GM18505 (cell line): ENCODE measurements at regions not wholly inside any gene's neighbourhood (a gene's known extent, or its start where the extent isn't known, plus 50 kb on each side); places are given as distances from the start of the nearest gene placed in this dataset.

Experiments used
- ATAC-seq: cut with Tn5 transposase; IDR thresholded peaks from one replicate; pipeline ENCODE4 v1.9.1; 2021; ENCODE audit not compliant: unreplicated experiment
- POLR2A ChIP-seq: IDR thresholded peaks from 4 replicates; pipeline ENCODE4 v1.6.1; 2011; ENCODE audit warnings: borderline replicate concordance; ENCODE audit not compliant: insufficient read depth, insufficient read length; ENCODE audit errors: extremely low read depth

GRCh38 chr10:22875581-22875980, 52.3 kb upstream of the ARMC3 start:
- no peak for ATAC-seq
- TF ChIP-seq POLR2A, result no peak

GRCh38 chr10:22874189-22874854, 53.5 kb upstream of the ARMC3 start:
- TF ChIP-seq POLR2A, result no peak
- no peak for ATAC-seq

- TF ChIP-seq POLR2A, result no peak
- ATAC-seq, result peak; percentile 90
These were observed 71.3 kb upstream of the ARMC3 start for GRCh38 chr10:22856444-22857074.

GRCh38 chr10:22854935-22855421, 72.9 kb upstream of the ARMC3 start:
- no peak for ATAC-seq

GRCh38 chr10:22853906-22854447, 73.9 kb upstream of the ARMC3 start:
- ATAC-seq, result no peak
- TF ChIP-seq POLR2A, result no peak

More at GRCh38 chr10:22854935-22855421, 72.9 kb upstream of the ARMC3 start:
- no peak for TF ChIP-seq POLR2A

- ATAC-seq, result no peak
- TF ChIP-seq POLR2A, result no peak
These were observed 75.0 kb upstream of the ARMC3 start for GRCh38 chr10:22852712-22853353.

- TF ChIP-seq POLR2A, result no peak
- no peak for ATAC-seq
These were observed 76.0 kb upstream of the ARMC3 start for GRCh38 chr10:22851865-22852239.

GRCh38 chr10:22850541-22850940, 77.3 kb upstream of the ARMC3 start:
- ATAC-seq, result no peak
- TF ChIP-seq POLR2A, result no peak

- TF ChIP-seq POLR2A, result no peak
These were observed 78.6 kb upstream of the ARMC3 start for GRCh38 chr10:22849077-22849805.

GRCh38 chr10:22848509-22848908, 79.3 kb upstream of the ARMC3 start:
- TF ChIP-seq POLR2A, result no peak
- ATAC-seq, result no peak

More at GRCh38 chr10:22849077-22849805, 78.6 kb upstream of the ARMC3 start:
- ATAC-seq, result no peak

- no peak for ATAC-seq
- TF ChIP-seq POLR2A, result no peak
These were observed 81.6 kb upstream of the ARMC3 start for GRCh38 chr10:22846294-22846693.

GRCh38 chr10:22839639-22840038, 88.2 kb upstream of the ARMC3 start:
- no peak for TF ChIP-seq POLR2A
- no peak for ATAC-seq

- no peak for ATAC-seq
- no peak for TF ChIP-seq POLR2A
These were observed 90.1 kb upstream of the ARMC3 start for GRCh38 chr10:22837771-22838170.
